Stimulated activated CD4-positive, alpha-beta T cell treated with anti-CD3 and anti-CD28 coated beads, Interleukin-15, amount 100 ng/mL, for 24 hours (primary cell): ENCODE measurements at regions not wholly inside any gene's neighbourhood (a gene's known extent, or its start where the extent isn't known, plus 50 kb on each side); places are given as distances from the start of the nearest gene placed in this dataset.
A peak's percentile ranks its signal among the peaks of the same experiment; 100 is the strongest.

Source experiments
- DNase-seq: peaks from one replicate; pipeline ENCODE4 v3.0.0-alpha.2; 2020

DNA sequence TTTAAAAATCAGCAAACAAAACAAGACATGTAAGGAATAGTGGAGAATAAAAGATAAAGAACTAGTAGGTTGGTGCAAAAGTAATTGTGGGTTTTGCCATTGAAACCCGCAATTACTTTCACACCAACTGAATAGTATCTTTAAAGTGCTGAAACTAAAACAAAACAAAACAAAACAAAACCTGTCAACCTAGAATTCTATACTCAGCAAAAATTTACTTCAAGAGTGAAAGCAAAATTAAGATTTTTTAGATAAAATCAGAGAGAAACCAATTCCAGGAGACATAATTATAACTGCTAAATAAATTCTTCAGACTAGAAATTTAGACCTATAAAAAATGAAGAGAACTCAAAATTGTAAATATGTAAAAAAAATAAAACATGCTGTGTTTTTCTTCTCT lies 114.0 kb upstream of the TSPAN2 start:
- no peak for DNase-seq

- DNase-seq: no peak
Observed at GRCh38 chr1:115201598-115201997, 112.3 kb upstream of the TSPAN2 start.

DNA sequence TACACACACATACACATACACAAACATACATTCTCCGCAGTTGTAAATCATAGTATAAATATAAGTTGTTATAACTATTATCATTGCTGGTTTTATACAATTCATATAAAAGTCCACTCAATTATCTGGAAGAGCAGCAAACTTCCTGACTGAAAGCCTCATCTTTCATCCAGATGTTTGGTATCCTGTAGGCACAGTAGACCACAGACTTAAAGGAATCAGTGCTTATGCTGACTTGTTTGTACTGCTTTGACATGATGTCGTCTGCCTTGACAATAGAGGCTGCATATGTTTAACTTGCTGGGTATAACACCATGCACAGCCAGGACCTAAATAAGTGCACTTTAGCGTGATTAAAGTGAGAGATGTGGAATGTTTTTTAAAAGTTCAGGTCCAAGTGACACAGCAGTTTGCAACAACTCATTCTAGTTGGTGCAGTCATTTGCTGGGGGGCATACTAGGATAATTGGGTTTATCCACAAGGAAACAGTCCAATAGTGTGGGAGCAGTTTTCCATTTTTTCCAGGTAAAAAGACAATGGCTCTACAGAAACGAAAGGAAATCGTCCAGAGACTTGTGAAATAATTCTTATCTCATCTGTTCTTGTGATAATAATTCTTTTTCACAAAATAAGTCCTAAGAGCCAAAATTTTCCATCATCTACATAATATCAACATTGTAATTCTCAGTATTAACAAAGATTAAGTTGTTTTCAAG lies 110.3 kb upstream of the TSPAN2 start:
- no peak for DNase-seq

GRCh38 chr1:115198938-115199337 lies 109.6 kb upstream of the TSPAN2 start:
- DNase-seq: no peak

DNA sequence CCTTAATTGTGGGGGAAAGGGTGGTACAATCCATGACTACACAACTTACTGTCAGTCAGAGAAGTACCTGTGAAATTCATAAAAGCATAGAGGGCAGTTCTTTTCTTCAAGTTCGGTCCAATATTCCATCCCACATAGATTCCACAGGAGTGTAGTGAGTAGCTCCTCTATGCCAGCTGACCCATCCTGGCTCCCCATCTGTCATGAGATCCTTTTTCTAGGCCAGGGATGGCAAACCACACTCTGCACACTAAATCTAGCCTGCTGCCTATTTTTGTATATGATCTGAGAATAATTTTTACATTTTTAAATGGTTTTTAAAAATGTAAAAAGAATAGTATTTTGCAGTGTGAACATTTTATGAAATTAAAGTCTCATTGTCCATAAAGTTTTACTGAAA lies 107.0 kb upstream of the TSPAN2 start:
- DNase-seq: no peak

GRCh38 chr1:115194506-115194905 lies 105.2 kb upstream of the TSPAN2 start:
- DNase-seq: no peak

DNA sequence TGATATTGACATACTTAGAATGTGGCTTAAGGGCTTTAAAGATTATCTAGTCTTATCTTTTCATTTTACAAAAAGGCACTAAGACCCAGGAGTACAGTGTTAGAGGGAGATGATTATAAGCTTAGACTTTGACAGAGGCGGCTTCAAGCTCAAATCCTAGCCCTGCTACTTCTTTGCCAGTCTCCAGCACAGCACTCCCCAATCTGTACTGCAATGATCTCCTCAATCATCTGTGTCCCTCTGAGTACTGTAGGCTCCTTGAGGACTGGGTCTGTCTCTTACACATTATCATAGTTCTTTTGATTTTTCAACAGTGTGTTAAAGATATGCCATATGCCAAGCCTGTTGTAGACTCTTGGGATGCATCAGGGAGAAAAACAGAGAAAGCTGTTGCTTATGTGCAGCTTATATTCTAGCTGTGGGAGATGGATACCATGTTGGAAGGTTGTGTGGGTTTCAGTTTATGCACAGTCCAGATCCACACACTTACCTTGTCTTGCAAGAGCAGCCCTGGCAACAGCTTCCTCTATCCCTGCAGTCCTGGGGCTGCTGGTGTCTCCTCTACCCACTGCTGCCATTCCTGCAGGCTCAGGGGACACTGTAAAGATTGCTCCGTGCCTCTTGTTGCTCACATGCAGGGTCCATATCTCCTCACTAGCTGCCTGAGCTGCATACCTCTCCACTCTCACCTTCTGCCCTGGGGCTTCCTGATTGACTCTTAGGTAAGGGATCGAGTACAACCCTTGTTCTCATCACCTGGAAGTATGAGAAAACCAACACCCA lies 103.9 kb upstream of the TSPAN2 start:
- DNase-seq: no peak

DNA sequence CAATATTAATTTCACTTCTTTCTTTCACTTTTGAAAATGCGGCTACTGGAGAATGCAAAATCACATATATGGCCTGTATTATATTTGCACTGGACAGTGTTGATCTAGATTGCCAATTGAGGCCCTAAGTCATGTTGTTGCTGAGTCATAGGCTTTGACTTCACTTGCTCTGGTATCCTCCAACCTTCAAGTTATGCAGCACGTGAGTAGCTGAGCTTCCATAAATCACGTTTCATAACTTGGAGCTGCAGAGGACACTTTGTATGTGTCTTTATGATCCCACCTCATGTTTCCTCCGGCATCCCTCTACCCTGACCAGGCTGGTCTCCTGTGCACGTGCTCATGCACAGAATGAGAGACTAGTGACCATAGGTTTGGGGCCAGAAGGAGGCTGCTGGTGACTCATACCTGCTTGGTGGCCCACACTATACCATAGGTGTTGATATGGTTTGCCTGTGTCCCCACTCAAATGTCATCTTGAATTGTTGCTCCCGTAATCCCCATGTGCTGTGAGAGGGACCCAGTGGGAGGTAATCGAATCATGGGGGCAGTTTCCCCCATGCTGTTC lies 103.0 kb upstream of the TSPAN2 start:
- DNase-seq: no peak

DNA sequence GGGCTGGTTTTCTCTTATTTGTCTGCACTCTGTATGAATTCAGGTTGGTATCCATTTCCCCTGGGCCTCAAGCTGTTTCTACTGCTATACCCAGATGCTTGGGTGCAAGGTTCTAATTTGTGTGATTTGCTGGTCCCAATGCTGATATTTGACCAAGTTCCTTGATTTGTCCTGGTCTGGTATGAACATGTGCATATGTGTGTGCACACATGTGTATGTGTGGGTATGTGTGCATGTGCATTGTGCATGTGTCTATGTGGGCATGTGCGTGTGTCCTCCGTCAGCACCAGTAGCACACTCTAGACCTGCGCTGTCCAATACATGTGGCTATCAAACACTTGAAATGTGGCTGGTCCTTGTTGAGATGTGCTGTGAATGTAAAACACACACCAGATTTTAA lies 102.4 kb upstream of the TSPAN2 start:
- DNase-seq: no peak

- no peak for DNase-seq
Observed at GRCh38 chr1:115190540-115191170, 101.4 kb upstream of the TSPAN2 start.

DNA sequence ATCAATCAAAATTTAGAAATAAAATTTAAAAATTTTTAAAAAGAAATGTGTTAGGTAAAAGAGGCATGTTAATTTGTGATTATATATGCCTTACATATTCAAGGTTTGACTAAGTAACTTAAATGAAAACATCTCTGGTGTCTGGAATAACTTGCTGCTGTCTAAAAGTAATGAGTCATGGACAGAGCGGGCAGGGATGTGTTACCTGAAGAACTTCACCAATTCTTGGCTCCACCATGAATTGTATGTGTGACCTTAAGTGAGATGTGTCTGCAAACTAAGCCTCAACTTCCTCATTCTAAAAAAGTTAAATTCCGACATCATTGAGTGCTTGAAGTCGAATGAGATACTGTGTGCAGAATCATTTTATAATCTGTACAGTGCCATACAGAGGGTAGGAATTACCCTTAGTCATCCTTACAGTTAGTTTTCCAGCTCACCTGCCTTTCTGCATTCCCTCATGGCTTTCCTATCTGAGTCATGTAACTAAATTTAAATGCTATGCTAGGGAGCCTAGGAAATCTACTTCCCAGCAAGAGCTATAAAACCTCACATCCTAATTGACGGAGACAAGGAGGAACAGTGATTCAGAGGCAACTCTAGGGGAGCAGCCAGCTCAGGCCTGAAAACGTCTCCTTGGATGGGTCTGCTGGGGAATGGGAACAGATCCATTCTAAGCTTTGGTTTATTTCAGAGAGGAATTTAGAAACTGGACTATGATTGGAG lies 100.7 kb upstream of the TSPAN2 start:
- no peak for DNase-seq

DNA sequence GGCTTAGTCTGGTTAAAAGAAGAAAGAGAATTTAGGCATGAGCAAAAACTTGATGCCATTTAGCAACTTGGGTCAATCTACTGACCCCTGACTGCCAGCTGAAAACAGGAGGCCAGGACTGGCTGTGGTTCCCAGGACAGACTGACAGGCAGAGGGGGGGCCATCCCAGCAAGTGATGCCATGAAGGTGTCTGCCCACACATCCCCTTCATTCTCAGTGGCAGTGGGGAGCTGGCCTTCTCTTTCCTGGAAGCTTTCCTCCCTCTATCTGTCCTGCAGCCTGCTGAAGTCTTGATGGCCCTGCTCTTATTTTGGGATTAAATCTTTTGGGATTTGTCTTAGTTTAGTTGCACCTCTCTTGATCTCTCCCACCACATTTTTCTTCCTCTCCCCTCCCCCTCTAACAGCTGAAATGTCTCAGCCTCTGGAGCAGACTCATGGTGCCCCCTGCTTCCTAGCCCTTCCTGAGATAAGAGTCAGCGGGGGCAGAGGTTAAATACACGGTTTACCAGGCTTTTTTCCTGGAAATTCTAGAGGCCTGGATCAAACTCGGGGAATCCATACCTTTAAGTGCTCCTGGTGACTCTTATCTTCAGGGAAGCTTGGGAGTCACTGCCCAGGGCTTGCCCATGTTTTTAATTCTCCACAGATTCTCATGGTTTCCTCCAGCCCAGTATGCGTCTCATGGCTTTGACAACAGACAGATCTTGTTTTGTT lies 99.5 kb upstream of the TSPAN2 start:
- no peak for DNase-seq

DNA sequence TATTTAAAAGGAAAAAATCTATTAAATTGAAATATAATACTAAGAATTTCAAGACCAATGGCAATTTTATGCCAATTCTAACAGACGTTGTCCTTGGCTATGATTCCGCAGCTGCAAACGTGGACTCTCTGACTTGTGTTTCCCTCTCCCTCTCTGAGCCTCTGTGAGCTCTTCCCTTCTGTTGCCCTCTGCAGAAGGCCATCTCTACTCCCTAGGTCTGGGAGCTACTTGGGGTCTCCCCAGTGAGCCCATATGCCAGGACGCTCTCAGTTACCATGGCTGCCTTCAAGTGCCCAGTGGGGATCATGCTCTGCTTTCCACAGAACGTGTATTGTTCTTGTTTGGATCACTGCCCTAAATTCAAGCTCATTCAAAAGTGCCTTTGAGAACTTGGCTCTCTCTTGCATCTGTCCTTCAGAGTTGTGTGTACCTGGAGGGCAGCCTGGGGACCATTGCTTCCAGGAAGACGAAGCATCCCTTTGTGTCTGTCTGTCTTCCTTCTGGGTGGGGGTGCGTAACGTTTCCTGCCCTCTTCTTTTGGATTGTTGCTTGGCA lies 97.5 kb upstream of the TSPAN2 start:
- DNase-seq: no peak

DNA sequence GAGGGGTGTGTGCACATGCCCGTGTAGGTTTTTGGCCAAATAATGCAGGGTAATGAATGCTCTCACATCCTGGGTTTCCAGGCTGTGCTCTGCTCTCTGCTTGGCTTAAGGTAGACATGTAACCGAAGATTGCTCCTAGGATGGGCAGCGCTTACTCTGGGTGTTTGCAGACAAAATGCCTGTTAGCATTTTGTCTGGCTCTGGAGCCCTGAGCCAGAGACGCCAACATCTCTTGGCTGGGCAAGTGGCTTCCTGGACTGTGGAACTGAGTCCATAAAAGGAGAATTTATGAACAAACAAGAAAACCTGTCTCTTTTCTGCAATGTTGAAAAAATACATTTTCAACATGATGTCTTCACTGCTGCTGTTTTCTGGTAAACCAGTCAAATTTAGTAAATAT lies 96.0 kb upstream of the TSPAN2 start:
- no peak for DNase-seq

DNA sequence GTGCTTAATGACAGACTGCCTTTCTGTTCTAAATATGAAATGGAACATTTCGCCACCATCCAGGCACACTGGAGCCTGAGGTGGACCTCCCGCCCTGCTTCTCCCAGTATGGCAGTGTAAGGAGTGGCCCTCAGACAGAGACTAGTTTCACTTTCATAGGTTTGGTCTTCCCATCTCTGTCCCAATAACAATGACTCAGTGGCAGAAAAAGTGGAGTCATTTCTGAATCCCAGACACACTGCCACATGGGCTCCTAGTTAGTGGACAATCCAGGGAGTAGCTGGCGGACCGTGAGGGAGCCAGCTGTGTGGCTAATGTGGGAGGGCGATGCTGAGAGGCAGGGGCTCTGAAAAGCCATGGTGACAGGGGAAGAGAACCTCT lies 95.6 kb upstream of the TSPAN2 start:
- no peak for DNase-seq

DNA sequence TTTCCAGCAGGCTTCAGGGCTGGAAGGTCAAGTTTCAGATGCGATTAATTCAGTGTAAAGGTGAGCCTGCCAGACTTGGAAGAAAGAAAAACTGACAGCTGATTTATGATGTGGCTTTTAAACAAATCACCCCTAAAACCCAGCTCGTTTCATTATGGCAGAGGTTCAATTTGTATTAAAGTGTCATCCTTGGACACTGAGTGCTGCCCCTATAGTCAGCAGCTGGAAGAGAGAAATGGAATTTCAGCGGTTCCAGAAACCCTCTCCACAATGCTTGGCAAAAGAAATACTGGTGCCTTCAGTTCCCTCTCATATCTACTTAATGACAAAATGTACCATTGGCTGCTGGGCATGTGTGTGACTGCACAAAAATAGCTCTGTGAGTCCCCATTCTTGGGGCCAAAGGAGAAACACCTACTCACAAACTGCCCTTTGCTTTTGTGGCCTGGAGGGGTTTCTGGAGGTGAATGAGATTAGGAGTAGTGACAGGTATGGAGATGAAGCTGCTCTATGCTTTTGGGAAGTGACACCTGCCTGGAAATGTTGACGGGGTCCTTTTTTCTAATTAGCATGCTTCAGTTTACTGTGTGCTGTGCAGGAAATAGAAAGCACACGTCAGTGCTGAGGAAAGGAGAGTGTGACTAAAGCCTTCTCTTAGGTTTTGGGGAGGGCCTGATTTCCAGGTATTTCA lies 95.1 kb upstream of the TSPAN2 start:
- DNase-seq: peak; percentile 23

GRCh38 chr1:115183721-115184259 lies 94.5 kb upstream of the TSPAN2 start:
- DNase-seq: no peak

GRCh38 chr1:115183158-115183557 lies 93.9 kb upstream of the TSPAN2 start:
- peak; percentile 9 for DNase-seq

DNA sequence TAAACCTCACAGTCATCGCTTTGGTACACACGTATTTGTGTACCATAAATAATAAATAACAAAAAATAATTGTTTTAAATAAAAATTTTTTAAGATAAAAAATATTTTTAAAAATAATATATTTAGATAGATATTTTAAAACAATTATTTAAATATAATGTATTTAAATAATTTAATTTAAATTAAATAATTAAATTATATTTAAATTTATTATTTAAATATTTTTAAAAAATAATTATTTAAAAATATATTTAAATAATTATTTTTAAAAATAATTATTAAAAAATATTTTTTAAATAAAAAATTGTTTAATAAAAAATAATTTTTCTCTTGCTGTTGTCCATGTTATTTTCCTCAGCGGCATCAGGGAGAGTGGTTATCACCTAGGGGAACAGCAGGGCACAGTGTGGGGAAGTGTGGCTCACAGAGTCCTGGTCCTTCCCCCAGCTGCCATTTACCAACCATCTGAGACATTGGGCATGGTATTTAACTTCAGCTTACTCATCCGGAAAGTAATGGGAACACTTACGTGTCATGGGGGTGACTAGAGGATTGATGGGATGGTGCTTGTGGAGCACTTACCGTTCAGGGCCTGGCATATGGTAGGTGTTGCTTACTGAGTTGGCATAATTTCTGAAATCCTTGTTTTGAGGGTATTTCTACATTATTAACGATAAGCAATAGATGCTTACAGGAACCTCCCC lies 92.9 kb upstream of the TSPAN2 start:
- DNase-seq: no peak

DNA sequence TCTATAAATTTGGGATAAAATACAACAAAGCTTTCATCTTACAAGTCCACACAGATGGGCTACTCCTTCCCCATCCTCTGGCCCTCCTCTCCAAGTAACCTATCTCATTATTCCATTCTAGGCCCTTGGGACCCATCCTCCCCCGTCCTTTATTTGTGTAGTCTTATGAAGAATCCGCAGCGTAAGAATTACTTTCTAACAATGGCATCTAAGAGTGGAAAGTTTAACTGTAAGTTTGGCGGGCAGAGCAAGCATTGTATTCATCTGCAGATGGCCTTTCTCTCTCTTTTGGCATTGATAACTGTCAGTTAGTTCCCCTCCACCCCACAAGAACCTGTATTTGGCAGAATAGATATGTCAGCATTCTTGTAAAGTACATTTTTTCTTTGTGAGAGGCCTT lies 91.9 kb upstream of the TSPAN2 start:
- DNase-seq: no peak
